Right kidney (tissue), 1 donor: ENCODE measurements at regions not wholly inside any gene's neighbourhood (a gene's known extent, or its start where the extent isn't known, plus 50 kb on each side); places are given as distances from the start of the nearest gene placed in this dataset.
"Not testable (repeated sequence)": the region's sequence is repeated elsewhere in the genome, so short reads cannot be mapped to it uniquely, and the experiment has no call there.

Experiments
- DNase-seq: peaks from one replicate; pipeline ENCODE4 v3.0.0-alpha.2; 2016

GRCh38 chr10:128579901-128580300, 453.7 kb upstream of the MKI67 start:
- no peak for DNase-seq

- DNase-seq, result not testable (repeated sequence)
Measured at GRCh38 chr10:128583125-128583524, 456.9 kb upstream of the MKI67 start.

- not testable (repeated sequence) for DNase-seq
Measured at GRCh38 chr10:128586599-128586998, 460.4 kb upstream of the MKI67 start.

- DNase-seq, result no peak
Measured at GRCh38 chr10:128587689-128588088, 461.5 kb upstream of the MKI67 start.

GRCh38 chr10:128588402-128588801, 462.2 kb upstream of the MKI67 start:
- DNase-seq, result no peak

GRCh38 chr10:128594688-128595087, 468.5 kb upstream of the MKI67 start:
- DNase-seq, result no peak

GRCh38 chr10:128596906-128597305, 470.7 kb upstream of the MKI67 start:
- DNase-seq, result no peak

GRCh38 chr10:128599030-128599429, 472.8 kb upstream of the MKI67 start:
- DNase-seq, result no peak

GRCh38 chr10:128599538-128599937, 473.3 kb upstream of the MKI67 start:
- no peak for DNase-seq

GRCh38 chr10:128602183-128602582, 476.0 kb upstream of the MKI67 start:
- no peak for DNase-seq

GRCh38 chr10:128604025-128604424, 477.8 kb upstream of the MKI67 start:
- no peak for DNase-seq

GRCh38 chr10:128605180-128605579, 479.0 kb upstream of the MKI67 start:
- no peak for DNase-seq

- DNase-seq, result no peak
Measured at GRCh38 chr10:128606055-128606454, 479.8 kb upstream of the MKI67 start.

- DNase-seq, result no peak
Measured at GRCh38 chr10:128608791-128609190, 482.6 kb upstream of the MKI67 start.

- no peak for DNase-seq
Measured at GRCh38 chr10:128609460-128609859, 483.2 kb upstream of the MKI67 start.

GRCh38 chr10:128610113-128610512, 483.9 kb upstream of the MKI67 start:
- no peak for DNase-seq

- no peak for DNase-seq
Measured at GRCh38 chr10:128612195-128612594, 486.0 kb upstream of the MKI67 start.

- DNase-seq, result no peak
Measured at GRCh38 chr10:128612631-128613030, 486.4 kb upstream of the MKI67 start.

GRCh38 chr10:128614016-128614605, 487.9 kb upstream of the MKI67 start:
- DNase-seq, result no peak

GRCh38 chr10:128614802-128615553, 488.8 kb upstream of the MKI67 start:
- DNase-seq, result no peak

- DNase-seq, result no peak
Measured at GRCh38 chr10:128617532-128617931, 491.3 kb upstream of the MKI67 start.

GRCh38 chr10:128622706-128623105, 496.5 kb upstream of the MKI67 start:
- no peak for DNase-seq

GRCh38 chr10:128623776-128624175, 497.6 kb upstream of the MKI67 start:
- DNase-seq, result peak; percentile 11
